OCI-LY1 (cell line): ENCODE measurements at regions not wholly inside any gene's neighbourhood (a gene's known extent, or its start where the extent isn't known, plus 50 kb on each side); places are given as distances from the start of the nearest gene placed in this dataset.

Source experiments
- H2AFZ ChIP-seq: fragments of 200-600 bp; sonication (generic), shearing (Covaris generic); 2 replicates; pipeline ENCODE4 v1.6.0; 2014; ENCODE audit warnings: antibody characterized with exemption, mild to moderate bottlenecking, low read length
- H3F3A ChIP-seq: fragments of 200-600 bp; sonication (generic), shearing (Covaris generic); 2 replicates; pipeline ENCODE4 v1.6.0; 2014; ENCODE audit warnings: mild to moderate bottlenecking, antibody characterized with exemption, low read length, moderate library complexity; ENCODE audit not compliant: insufficient read depth
- H3K27ac ChIP-seq: fragments of 200-600 bp; sonication (generic); 2 replicates; pipeline ENCODE4 v1.5.1; 2014; ENCODE audit warnings: low read length, mixed run types, mild to moderate bottlenecking, low read depth; ENCODE audit not compliant: poor library complexity, severe bottlenecking
- H3K27me3 ChIP-seq: fragments of 200-600 bp; sonication (generic); 2 replicates; pipeline ENCODE4 v1.6.0; 2014; ENCODE audit warnings: antibody characterized with exemption, mild to moderate bottlenecking, low read length, moderate library complexity; ENCODE audit not compliant: insufficient read depth
- H3K36me3 ChIP-seq: fragments of 200-600 bp; sonication (generic); 2 replicates; pipeline ENCODE4 v1.6.1; 2014; ENCODE audit warnings: mild to moderate bottlenecking, antibody characterized with exemption, low read length, moderate library complexity, mixed read lengths; ENCODE audit not compliant: insufficient read depth
- H3K4me1 ChIP-seq: fragments of 200-600 bp; sonication (generic); 2 replicates; pipeline ENCODE4 v1.5.1; 2014; ENCODE audit warnings: mild to moderate bottlenecking, low read length, moderate library complexity; ENCODE audit not compliant: insufficient read depth, severe bottlenecking
- H3K4me2 ChIP-seq: fragments of 200-600 bp; sonication (generic), shearing (Covaris generic); 2 replicates; pipeline ENCODE4 v1.6.1; 2014; ENCODE audit warnings: low read length
- H3K4me3 ChIP-seq: fragments of 200-600 bp; sonication (generic); 2 replicates; pipeline ENCODE4 v1.5.1; 2014; ENCODE audit warnings: low read length, low read depth, mild to moderate bottlenecking, mixed read lengths; ENCODE audit not compliant: poor library complexity, severe bottlenecking
- H3K79me2 ChIP-seq: fragments of 200-600 bp; shearing (Covaris generic); 2 replicates; pipeline ENCODE4 v1.6.1; 2016; ENCODE audit warnings: mixed run types, low read length, mixed read lengths; ENCODE audit not compliant: insufficient read depth
- H3K9ac ChIP-seq: fragments of 200-600 bp; sonication (generic), shearing (Covaris generic); 2 replicates; pipeline ENCODE4 v1.6.1; 2014; ENCODE audit warnings: mild to moderate bottlenecking, low read length, mixed read lengths
- H3K9me2 ChIP-seq: fragments of 200-600 bp; sonication (generic), shearing (Covaris generic); 2 replicates; pipeline ENCODE4 v1.6.1; 2014; ENCODE audit warnings: low read depth, mild to moderate bottlenecking, low read length, mixed read lengths
- H3K9me3 ChIP-seq: fragments of 200-600 bp; shearing (Covaris generic); 2 replicates; pipeline ENCODE4 v1.6.1; 2014; ENCODE audit warnings: low read length, mixed read lengths
- H4K20me1 ChIP-seq: fragments of 200-600 bp; sonication (generic), shearing (Covaris generic); 2 replicates; pipeline ENCODE4 v1.6.0; 2016; ENCODE audit warnings: mild to moderate bottlenecking, low read length; ENCODE audit not compliant: insufficient read depth
- EZH2 ChIP-seq: fragments of 200-600 bp; sonication (generic), shearing (Covaris generic); IDR thresholded peaks from 2 replicates; pipeline ENCODE4 v1.8.0; 2017; ENCODE audit warnings: borderline replicate concordance, mixed run types, mild to moderate bottlenecking, antibody characterized with exemption, low read length, moderate library complexity, mixed read lengths
- TF ChIP-seq, protein P1 (sequence below): fragments of 200-600 bp; sonication (generic), shearing (Covaris generic); IDR thresholded peaks from 2 replicates; pipeline ENCODE4 v1.5.1; 2017; ENCODE audit warnings: mild to moderate bottlenecking, antibody characterized with exemption, low read length, moderate library complexity, mixed read lengths

DNA sequence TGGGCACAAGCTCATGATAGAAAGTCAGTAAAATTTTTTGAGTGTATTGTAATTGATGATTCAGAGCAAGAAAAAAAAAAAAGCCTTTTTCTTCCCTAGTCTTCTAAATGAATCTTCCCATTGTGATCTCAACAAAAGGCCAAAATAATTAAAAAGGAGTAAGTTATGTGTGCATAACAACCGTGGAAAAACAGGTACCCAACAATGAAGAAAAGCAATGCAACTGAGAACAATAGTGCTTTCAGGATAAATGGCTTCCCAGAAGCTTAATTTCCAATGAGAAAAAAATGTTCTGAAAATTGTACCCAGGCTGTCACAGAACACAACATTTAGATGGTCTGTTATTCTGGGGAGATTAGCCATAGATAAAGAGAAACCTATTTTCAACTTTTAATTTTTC, 399.0 kb upstream of the AGA start:
- Histone ChIP-seq H3K9me2 (no peaks in the 10 kb centered on the region), H3K9me3 (no peaks in the 10 kb centered on the region), H3K4me1 (no peaks in the 10 kb centered on the region), H3K9ac (no peak overlapping the region), H3K4me3 (no peak overlapping the region), H3K4me2 (no peak overlapping the region), H3K36me3 (no peaks in the 10 kb centered on the region), H3K27ac (no peak overlapping the region), H3K27me3 (no peaks in the 10 kb centered on the region), H2AFZ (no peak overlapping the region), H3K79me2 (no peaks in the 10 kb centered on the region), H4K20me1 (no peaks in the 10 kb centered on the region), H3F3A (no peaks in the 10 kb centered on the region)
- no peak for TF ChIP-seq EZH2
- TF ChIP-seq, protein P1, sequence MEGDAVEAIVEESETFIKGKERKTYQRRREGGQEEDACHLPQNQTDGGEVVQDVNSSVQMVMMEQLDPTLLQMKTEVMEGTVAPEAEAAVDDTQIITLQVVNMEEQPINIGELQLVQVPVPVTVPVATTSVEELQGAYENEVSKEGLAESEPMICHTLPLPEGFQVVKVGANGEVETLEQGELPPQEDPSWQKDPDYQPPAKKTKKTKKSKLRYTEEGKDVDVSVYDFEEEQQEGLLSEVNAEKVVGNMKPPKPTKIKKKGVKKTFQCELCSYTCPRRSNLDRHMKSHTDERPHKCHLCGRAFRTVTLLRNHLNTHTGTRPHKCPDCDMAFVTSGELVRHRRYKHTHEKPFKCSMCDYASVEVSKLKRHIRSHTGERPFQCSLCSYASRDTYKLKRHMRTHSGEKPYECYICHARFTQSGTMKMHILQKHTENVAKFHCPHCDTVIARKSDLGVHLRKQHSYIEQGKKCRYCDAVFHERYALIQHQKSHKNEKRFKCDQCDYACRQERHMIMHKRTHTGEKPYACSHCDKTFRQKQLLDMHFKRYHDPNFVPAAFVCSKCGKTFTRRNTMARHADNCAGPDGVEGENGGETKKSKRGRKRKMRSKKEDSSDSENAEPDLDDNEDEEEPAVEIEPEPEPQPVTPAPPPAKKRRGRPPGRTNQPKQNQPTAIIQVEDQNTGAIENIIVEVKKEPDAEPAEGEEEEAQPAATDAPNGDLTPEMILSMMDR, result no peak

DNA sequence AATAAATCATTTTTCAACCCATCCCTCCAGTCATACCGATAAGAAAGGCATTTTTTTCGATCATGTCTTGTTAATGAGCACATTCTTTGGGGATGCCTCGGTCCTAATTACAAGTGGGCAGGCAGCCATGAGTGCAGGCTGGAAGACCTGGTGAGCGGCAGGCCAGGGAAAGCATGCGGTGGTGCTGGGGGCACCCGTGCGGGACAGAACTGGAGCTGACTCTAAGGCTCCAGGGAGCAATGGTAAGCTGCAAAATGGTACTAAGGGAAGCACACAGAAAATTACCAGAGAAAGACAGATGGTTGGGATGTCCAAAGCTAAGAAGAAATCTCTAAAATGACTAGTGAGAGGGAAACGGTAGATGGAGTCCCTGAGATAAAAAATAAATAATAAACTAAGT, 411.0 kb upstream of the AGA start:
- Histone ChIP-seq H3K79me2 (no peaks in the 10 kb centered on the region), H3K4me1 (no peaks in the 10 kb centered on the region), H3K9me3 (no peaks in the 10 kb centered on the region), H4K20me1 (no peaks in the 10 kb centered on the region), H3K27ac (no peak overlapping the region), H3K27me3 (no peaks in the 10 kb centered on the region), H3K4me2 (no peak overlapping the region), H3F3A (no peaks in the 10 kb centered on the region), H3K9me2 (no peaks in the 10 kb centered on the region), H2AFZ (no peak overlapping the region), H3K4me3 (no peak overlapping the region), H3K9ac (no peak overlapping the region), H3K36me3 (no peaks in the 10 kb centered on the region)
- TF ChIP-seq, protein P1, result no peak

DNA sequence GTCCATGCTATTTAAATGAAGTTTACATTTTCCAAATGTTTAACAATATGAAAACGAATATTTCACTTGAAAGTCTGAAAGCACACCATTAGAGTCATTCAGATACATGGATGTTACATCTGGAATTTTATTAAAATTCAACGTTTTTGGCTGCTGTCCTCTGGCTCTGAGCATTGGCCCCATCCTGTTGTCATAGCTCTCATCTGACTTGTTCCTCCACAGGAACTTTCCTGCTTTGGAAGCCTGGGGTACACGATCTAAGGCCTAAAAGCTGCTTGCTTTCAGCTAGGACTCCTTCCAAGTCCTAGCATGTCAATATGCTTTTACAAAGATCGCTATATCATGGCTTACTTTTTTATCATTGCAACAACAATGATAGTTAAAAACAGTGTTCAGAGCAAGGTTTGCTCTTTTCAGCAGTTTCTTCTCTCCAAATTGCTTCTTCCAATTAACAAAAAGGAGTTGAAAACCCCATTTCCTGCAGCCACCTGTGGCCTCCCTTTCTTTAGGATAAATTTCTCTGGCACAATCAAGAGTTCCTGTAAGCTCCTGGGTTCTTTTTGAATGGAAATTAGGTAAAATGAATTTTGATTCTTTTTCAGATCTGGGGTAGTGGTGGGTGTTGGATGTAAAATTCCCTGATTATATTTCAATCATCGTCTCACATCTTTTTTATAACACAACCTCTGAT, 413.4 kb upstream of the AGA start:
- TF ChIP-seq, protein P1, result no peak
- TF ChIP-seq EZH2, result no peak

More for the DNA sequence above, 413.4 kb upstream of the AGA start:
- Histone ChIP-seq H3K36me3 (no peaks in the 10 kb centered on the region), H3K4me3 (no peak overlapping the region), H3K9me3 (no peaks in the 10 kb centered on the region), H2AFZ (no peak overlapping the region), H3K4me2 (no peak overlapping the region), H3K27ac (no peak overlapping the region), H3K9me2 (no peaks in the 10 kb centered on the region), H3K27me3 (no peaks in the 10 kb centered on the region), H3F3A (no peaks in the 10 kb centered on the region), H3K4me1 (no peaks in the 10 kb centered on the region), H3K79me2 (no peaks in the 10 kb centered on the region), H3K9ac (no peak overlapping the region), H4K20me1 (no peaks in the 10 kb centered on the region)
